Caco-2 (cell line): ENCODE measurements at regions not wholly inside any gene's neighbourhood (a gene's known extent, or its start where the extent isn't known, plus 50 kb on each side); places are given as distances from the start of the nearest gene placed in this dataset.

Experiments used
- BruUV-seq: library from RNA; stranded (reverse); fragments of 400-500 nt; replicated peaks from 2 replicates; lab custom pipeline; 2021; lab: Mats Ljungman, UMichigan
- CTCF ChIA-PET: fragments of 300-600 bp; sonication (Branson Sonifier 250); formaldehyde crosslinking; loops from one replicate; lab custom pipeline; 2022; ENCODE audit warnings: antibody characterized with exemption; lab: Charles Lee
- POLR2A ChIA-PET: fragments of 300-600 bp; sonication (Branson Sonifier 250); formaldehyde crosslinking; loops from one replicate; lab custom pipeline; 2022; ENCODE audit warnings: antibody characterized with exemption; lab: Charles Lee
- DNase-seq, 2 experiments: peaks; one replicate each; pipeline versions ENCODE4 v3.0.0 to v3.0.0-alpha.2; 2020 to 2022
- H3K27me3 ChIP-seq: replicated peaks from 2 replicates; pipeline ENCODE4 v1.6.0; 2011; ENCODE audit warnings: low read length; ENCODE audit not compliant: control insufficient read depth, insufficient read depth
- H3K36me3 ChIP-seq: 2 replicates; pipeline ENCODE4 v1.5.1; 2011; ENCODE audit warnings: low read length; ENCODE audit not compliant: control insufficient read depth, insufficient read depth
- H3K4me1 ChIP-seq: fragments of 250-450 bp; sonication (Bioruptor Pico); 2 replicates; pipeline ENCODE4 v1.5.1; 2020; ENCODE audit warnings: mild to moderate bottlenecking
- H3K4me3 ChIP-seq: 2 replicates; pipeline ENCODE4 v1.5.1; 2011; ENCODE audit warnings: low read depth, mild to moderate bottlenecking, control low read depth, low read length
- H3K9me3 ChIP-seq: fragments of 250-450 bp; sonication (Bioruptor Pico); 2 replicates; pipeline ENCODE4 v1.5.1; 2020; ENCODE audit warnings: mild to moderate bottlenecking, moderate library complexity
- H3K27ac Mint-ChIP-seq: one replicate; pipeline ENCODE4 v1.8.0; 2022; ENCODE audit warnings: mixed read lengths; ENCODE audit not compliant: unreplicated experiment
- H3K27me3 Mint-ChIP-seq: one replicate; pipeline ENCODE4 v1.8.0; 2022; ENCODE audit warnings: mixed read lengths; ENCODE audit not compliant: insufficient read depth, unreplicated experiment
- H3K36me3 Mint-ChIP-seq: one replicate; pipeline ENCODE4 v1.8.0; 2022; ENCODE audit warnings: mild to moderate bottlenecking, mixed read lengths; ENCODE audit not compliant: insufficient read depth, unreplicated experiment
- H3K4me1 Mint-ChIP-seq: one replicate; pipeline ENCODE4 v1.8.0; 2022; ENCODE audit warnings: low read depth, mixed read lengths; ENCODE audit not compliant: unreplicated experiment
- H3K4me3 Mint-ChIP-seq: one replicate; pipeline ENCODE4 v1.8.0; 2022; ENCODE audit warnings: mild to moderate bottlenecking, moderate library complexity, mixed read lengths; ENCODE audit not compliant: unreplicated experiment
- H3K9me3 Mint-ChIP-seq: one replicate; pipeline ENCODE4 v1.8.0; 2022; ENCODE audit warnings: mixed read lengths; ENCODE audit not compliant: unreplicated experiment
- intact Hi-C: fragments of 100-400 bp; cut with micrococcal nuclease; formaldehyde crosslinking; loops from one replicate; pipeline ENCODE4 v1.10.0; 2022; ENCODE audit not compliant: unreplicated experiment
- TF ChIP-seq, protein P1 (sequence below), 2 experiments: fragments of 200-600 bp in 1 of 2; IDR thresholded peaks; 1 replicate in 1 of 2; 2 replicates in 1 of 2; pipeline versions ENCODE4 v1.5.1 to v1.8.0; 2011 to 2022; ENCODE audit warnings: antibody characterized with exemption in 1 of 2, control low read depth in 1 of 2, inconsistent platforms in 1 of 2, low read depth in 1 of 2, low read length in 1 of 2, mild to moderate bottlenecking in 1 of 2, moderate library complexity in 1 of 2; ENCODE audit not compliant: insufficient read depth in 1 of 2, severe bottlenecking in 1 of 2, unreplicated experiment in 1 of 2

DNA sequence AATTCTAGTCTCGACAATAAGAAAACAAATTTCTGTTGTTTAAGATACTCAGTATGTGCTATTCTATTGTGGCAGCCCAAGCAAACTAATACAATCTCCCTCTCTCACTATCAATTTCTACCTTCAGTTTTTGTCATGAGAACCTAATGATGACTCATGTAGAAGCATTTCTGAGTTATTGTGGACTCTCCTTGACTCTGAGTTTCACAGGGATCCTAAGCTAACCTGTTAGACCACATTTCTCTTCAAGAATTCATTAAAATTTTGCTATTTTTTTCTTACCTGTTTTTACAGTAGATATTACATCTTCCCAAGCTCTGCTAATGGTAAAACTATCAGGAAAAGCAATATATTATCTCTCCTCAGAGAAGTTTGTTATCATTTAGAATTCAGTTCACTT is 599.1 kb upstream of the TYRP1 start:
- ChIA-PET POLR2A (no interaction called here), CTCF (no interaction called here)
- Mint-ChIP-seq H3K36me3 (no peaks in the 10 kb centered on the region), H3K4me3 (no peak overlapping the region), H3K9me3 (no peaks in the 10 kb centered on the region), H3K4me1 (no peaks in the 10 kb centered on the region), H3K27me3 (no peaks in the 10 kb centered on the region), H3K27ac (no peak overlapping the region)
- H3K27me3 ChIP-seq: no peaks in the 10 kb centered on the region
- no peaks in the 10 kb centered on the region for H3K9me3 ChIP-seq
- no TSS peak for BruUV-seq
- H3K36me3 ChIP-seq: no peaks in the 10 kb centered on the region
- intact Hi-C loops: no loop called here
- DNase-seq: no peak
- TF ChIP-seq, protein P1, sequence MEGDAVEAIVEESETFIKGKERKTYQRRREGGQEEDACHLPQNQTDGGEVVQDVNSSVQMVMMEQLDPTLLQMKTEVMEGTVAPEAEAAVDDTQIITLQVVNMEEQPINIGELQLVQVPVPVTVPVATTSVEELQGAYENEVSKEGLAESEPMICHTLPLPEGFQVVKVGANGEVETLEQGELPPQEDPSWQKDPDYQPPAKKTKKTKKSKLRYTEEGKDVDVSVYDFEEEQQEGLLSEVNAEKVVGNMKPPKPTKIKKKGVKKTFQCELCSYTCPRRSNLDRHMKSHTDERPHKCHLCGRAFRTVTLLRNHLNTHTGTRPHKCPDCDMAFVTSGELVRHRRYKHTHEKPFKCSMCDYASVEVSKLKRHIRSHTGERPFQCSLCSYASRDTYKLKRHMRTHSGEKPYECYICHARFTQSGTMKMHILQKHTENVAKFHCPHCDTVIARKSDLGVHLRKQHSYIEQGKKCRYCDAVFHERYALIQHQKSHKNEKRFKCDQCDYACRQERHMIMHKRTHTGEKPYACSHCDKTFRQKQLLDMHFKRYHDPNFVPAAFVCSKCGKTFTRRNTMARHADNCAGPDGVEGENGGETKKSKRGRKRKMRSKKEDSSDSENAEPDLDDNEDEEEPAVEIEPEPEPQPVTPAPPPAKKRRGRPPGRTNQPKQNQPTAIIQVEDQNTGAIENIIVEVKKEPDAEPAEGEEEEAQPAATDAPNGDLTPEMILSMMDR (IDR thresholded peaks at IDR 0.05; ENCODE audit: insufficient read depth in 1 of 2, low read depth in 1 of 2, low read length in 1 of 2, severe bottlenecking in 1 of 2, unreplicated experiment in 1 of 2): no peak
- no peaks in the 10 kb centered on the region for H3K4me1 ChIP-seq
- H3K4me3 ChIP-seq: no peak overlapping the region

DNA sequence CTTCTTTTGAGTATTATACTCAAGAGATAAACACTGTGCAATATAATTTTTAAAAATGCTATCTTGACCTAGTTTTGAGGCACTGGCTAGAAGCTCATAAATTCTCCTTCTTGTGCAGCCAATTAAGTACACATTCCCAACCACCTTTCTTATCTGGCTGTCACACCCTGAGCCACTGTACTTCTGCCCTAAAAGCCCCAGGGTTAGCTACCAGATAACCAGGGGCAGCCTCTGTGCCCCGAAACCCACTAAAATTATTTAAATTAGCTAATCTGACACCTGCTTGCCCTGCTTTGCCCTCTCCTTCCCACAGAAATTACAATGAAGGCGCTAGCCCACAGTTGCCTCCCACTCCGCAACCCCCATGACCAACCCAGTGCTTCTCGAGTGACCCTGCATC is 597.3 kb upstream of the TYRP1 start:
- Mint-ChIP-seq H3K9me3 (no peaks in the 10 kb centered on the region), H3K36me3 (no peaks in the 10 kb centered on the region), H3K4me3 (no peak overlapping the region), H3K27me3 (no peaks in the 10 kb centered on the region), H3K4me1 (no peaks in the 10 kb centered on the region), H3K27ac (no peak overlapping the region)
- ChIA-PET CTCF (no interaction called here), POLR2A (no interaction called here)
- TF ChIP-seq, protein P1 (IDR thresholded peaks at IDR 0.05; ENCODE audit: insufficient read depth in 1 of 2, low read depth in 1 of 2, low read length in 1 of 2, severe bottlenecking in 1 of 2, unreplicated experiment in 1 of 2): no peak
- Histone ChIP-seq H3K36me3 (no peaks in the 10 kb centered on the region), H3K4me3 (no peak overlapping the region), H3K4me1 (no peaks in the 10 kb centered on the region), H3K9me3 (no peaks in the 10 kb centered on the region), H3K27me3 (no peaks in the 10 kb centered on the region)
- no TSS peak for BruUV-seq
- intact Hi-C loops: no loop called here
- DNase-seq: no peak

DNA sequence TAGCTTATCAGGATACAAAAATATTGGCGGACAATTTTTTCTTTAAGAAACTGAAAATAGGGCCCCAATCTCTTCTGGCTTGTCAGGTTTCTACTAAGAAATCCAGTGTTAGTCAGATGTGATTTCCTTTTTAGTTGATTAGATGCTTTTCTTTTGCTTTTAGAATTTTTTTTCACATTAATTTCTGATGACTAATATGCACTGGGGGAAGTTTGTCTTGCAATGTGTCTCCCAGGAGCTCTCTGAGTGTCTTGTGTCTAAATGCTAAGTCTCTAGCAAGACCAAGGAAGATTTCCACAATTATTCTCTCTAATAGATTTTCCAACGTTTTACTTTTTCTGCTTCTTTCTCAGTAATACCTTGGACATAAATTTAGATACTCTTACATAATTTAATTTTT is 559.8 kb upstream of the TYRP1 start:
- no peak for DNase-seq
- intact Hi-C loops: no loop called here
- Mint-ChIP-seq H3K9me3 (no peaks in the 10 kb centered on the region), H3K36me3 (no peaks in the 10 kb centered on the region), H3K27me3 (no peaks in the 10 kb centered on the region), H3K4me3 (no peak overlapping the region), H3K27ac (no peak overlapping the region), H3K4me1 (no peaks in the 10 kb centered on the region)
- no peaks in the 10 kb centered on the region for H3K27me3 ChIP-seq
- ChIA-PET CTCF (no interaction called here), POLR2A (no interaction called here)
- H3K4me3 ChIP-seq: no peak overlapping the region
- BruUV-seq: no TSS peak
- H3K36me3 ChIP-seq: no peaks in the 10 kb centered on the region
- TF ChIP-seq, protein P1 (IDR thresholded peaks at IDR 0.05; ENCODE audit: insufficient read depth in 1 of 2, low read depth in 1 of 2, low read length in 1 of 2, severe bottlenecking in 1 of 2, unreplicated experiment in 1 of 2): no peak
- no peaks in the 10 kb centered on the region for H3K4me1 ChIP-seq
- no peaks in the 10 kb centered on the region for H3K9me3 ChIP-seq
